GM21515 (cell line): ENCODE measurements at regions not wholly inside any gene's neighbourhood (a gene's known extent, or its start where the extent isn't known, plus 50 kb on each side); places are given as distances from the start of the nearest gene placed in this dataset.
"Not testable (repeated sequence)": the region's sequence is repeated elsewhere in the genome, so short reads cannot be mapped to it uniquely, and the experiment has no call there.

ENCODE experiments used
- ATAC-seq: cut with Tn5 transposase; IDR thresholded peaks from one replicate; pipeline ENCODE4 v1.9.1; 2021; ENCODE audit not compliant: unreplicated experiment

GRCh38 chr12:22808860-22809259 is 183.9 kb downstream of the ETNK1 start:
- no peak for ATAC-seq

DNA sequence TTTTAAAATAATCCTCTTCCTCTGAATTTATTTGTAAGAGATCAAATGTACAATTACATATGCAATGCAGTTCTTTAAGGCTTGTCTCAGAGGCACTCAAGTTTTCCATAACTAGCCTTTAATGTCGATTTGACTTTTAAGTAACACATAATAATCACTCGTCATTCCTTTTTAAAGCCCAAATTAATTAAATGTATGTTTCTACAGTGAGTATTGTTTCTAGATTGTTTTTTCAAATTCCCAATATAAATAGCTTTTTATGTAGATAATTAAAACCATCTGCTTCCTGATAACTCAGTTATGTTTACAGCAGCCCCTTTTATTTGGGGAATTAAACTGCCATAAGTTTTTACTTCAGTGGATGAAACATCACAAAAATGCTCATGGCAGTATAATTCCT is 185.1 kb downstream of the ETNK1 start:
- no peak for ATAC-seq

GRCh38 chr12:22812531-22812930 is 187.6 kb downstream of the ETNK1 start:
- no peak for ATAC-seq

GRCh38 chr12:22821985-22822384 is 197.0 kb downstream of the ETNK1 start:
- ATAC-seq, result no peak

DNA sequence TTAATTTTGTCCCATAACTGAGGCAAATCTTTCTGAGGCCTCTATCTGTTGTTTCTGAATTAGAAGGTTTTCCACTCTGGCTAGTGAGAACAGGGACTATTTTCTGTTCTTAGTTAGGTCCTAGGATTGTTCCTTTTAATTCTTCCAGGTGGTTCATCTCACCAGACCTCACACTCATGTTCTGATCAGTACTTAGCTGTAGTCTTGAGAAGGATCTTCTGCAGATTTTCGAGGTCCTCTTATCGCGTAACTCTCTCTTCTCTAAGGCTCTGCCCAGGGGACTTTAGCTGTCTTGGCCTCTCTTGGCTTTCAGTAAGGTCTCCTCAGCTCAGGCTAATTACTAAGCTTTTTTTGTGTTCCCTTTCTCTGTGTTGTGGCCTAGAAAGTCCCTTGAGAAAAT is 201.1 kb downstream of the ETNK1 start:
- no peak for ATAC-seq

DNA sequence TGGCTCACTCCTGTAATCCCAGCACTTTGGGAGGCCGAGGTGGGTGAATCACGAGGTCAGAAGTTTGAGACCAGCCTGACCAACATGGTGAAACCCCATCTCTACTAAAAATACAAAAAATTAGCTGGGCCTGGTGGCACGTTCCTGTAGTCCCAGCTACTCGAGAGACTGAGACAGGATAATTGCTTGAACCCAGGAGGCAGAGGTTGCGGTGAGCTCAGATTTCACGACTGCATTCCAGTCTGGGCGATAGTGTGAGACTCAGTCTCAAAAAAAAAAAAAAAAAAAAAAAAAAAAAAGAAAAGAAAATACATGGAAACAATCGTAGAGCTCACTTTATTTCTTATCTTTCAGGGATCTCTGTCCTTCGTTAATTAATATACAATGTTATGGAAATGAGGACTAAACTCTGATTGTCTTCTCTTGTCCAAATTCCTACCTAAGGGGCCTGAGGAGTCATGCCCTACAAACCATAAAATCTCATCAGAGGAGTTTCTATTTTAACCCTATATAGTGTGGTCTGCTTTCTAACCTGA is 201.5 kb downstream of the ETNK1 start:
- ATAC-seq, result not testable (repeated sequence)

GRCh38 chr12:22828066-22828465 is 203.1 kb downstream of the ETNK1 start:
- no peak for ATAC-seq

GRCh38 chr12:22835431-22835830 is 210.5 kb downstream of the ETNK1 start:
- ATAC-seq, result no peak

DNA sequence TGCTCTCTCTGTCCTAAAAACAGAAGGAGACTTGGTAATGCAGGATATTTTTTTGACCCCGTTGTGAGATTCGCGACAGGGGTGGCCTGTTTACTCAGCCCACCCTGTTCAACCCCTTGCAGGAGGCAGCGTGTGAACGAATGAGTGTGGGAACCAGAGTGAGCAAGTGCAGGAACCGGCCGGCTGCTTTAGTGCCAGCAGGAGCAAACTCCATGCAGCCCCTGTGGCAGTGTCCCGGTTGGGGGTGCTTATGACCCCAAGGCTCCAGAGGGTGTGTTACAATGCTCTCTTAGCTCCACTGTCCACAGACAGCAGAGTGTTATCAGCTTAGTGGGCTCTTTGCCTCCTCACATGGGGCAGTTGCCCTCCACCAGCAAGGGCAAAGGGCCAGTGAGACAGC is 225.2 kb downstream of the ETNK1 start:
- no peak for ATAC-seq

GRCh38 chr12:22851532-22851931 is 226.6 kb downstream of the ETNK1 start:
- ATAC-seq, result no peak

- no peak for ATAC-seq
These were observed 230.5 kb downstream of the ETNK1 start for GRCh38 chr12:22855456-22855855.

- no peak for ATAC-seq
These were observed 231.2 kb downstream of the ETNK1 start for GRCh38 chr12:22856178-22856577.

- ATAC-seq, result no peak
These were observed 234.0 kb downstream of the ETNK1 start for GRCh38 chr12:22858849-22859570.

DNA sequence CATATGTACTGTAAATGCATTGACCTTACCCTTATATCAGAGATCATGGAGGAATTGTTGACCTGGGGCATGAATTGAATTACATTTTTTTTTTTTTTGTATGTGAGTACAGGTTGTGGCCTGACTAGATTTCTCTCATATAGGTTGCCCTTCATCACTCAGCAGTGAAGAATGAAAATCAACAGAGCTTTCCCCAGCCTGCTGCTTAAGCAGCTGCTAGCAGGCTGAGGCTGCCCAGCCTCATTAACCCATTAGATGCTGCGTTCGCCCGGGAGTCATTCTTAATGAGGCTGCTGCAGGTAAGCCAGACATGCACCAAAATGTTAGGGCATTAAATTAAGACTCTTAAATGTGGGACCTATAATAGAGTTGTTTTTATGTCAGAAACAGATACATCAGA is 236.0 kb downstream of the ETNK1 start:
- ATAC-seq, result no peak

DNA sequence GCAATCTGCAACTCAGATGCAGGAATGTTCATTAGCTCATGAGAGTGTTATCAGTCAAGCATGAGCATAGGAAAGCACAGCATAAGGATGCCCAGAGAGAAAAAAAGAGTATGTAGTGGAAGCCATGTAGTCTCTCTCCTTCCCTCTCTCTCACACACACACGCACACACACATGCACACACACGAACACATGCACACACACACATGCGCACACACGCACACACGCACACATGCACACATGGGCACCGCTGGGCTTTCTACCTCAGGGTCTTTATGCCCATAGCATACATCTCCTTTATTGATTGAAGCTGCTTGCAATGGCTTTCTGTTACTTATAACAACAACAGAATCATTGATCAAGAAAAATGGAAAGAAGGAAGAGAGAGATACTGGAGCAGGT is 240.9 kb downstream of the ETNK1 start:
- no peak for ATAC-seq

DNA sequence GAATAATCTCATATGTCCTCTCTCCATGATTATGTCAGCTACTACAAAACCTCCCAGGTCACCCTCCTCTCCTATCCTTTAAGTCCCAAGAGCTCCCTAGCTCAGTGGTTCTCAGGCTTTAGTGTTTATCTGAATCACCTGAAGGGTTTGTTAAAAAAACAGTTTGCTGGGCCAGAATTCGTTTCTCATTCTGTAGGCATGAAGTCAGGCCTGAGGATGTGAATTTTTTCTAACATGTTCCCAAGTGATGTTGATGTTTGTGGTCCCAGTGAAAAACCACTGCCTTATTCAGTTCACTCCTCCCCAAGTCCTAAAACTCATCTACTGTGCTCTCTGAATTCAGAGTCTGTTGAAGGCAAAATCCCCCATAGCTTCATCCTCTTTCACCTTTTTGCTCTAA is 241.4 kb downstream of the ETNK1 start:
- ATAC-seq, result no peak

DNA sequence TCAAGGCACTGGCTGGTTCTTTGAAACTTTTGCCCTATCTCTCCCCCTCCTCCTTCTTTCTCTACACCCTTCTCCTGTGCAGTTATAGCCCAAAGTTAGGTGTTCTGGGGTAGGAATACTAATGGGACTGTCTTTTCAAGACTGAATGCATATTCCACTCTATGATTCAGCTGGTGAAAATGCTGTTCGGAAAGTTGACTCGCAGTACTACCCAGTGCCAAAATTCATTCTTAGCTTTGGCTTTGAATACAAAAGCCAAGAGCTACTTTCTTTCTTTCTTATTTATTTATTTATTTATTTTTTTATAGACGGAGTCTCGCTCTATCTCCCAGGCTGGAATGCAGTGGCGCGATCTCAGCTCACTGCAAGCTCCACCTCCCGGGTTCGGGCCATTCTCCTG is 249.2 kb downstream of the ETNK1 start:
- no peak for ATAC-seq

GRCh38 chr12:22876262-22876661 is 251.3 kb downstream of the ETNK1 start:
- ATAC-seq, result no peak

DNA sequence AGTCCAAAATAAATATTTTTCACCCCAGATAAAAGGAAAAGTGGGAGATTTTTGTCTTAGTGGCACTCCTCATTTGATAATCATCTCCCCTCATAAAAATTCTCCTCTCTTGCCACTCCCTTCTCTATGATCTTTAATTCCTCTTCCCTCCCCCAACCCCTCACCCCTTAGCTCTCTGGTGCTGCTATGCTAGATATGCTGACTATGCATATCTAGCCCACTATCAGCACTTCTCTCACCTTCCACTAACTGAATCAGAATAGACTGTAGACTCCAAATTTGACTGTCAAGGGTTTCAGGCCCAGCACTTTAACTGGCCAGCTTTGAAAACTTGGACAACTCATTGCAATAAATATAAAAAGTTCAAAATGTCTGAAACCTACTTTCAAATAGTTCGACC is 254.2 kb downstream of the ETNK1 start:
- ATAC-seq, result no peak

- ATAC-seq, result no peak
These were observed 255.4 kb downstream of the ETNK1 start for GRCh38 chr12:22880331-22880730.

DNA sequence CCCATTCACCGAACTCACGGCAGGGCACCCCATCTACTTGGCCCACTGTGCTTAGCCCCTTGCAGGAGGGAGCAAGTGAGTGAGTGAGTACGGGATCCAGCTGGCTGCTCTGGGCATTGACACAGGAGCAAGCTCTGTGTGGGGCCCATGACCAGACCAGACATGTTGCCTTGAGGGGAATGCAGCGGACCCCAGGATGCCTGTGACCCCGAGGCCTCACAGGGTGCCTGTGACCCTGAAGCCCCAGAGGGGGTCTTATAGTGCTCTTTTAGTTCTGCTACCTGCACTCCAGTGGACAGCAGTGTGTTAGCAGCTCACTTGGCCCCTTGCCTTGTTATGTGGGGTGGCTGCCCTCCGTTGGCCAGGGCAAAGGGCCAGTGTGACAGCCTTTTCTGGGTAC is 255.8 kb downstream of the ETNK1 start:
- ATAC-seq, result no peak

DNA sequence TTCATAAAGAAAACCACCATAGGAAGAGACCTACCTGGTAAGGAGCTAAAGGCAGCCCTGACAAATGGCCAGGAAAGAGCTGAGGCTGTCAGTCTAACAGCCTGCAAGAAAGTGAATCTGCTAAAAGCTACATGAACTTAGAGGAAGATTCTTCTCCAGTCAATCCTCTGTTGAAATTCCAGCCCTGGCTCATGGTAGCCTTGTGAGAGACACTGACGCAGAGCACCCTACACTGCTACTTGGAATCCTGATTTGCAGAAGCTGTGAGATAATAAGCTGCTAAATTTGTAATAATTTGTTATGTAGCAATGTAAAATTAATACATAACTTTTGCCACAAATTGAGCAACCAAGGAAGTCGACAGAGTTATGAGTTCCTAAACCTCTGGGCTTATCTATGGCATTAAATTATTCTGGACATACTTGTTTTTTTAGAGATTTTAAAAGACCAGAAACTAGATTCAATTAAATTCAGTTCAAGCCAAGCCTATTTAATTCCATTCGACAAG is 257.0 kb downstream of the ETNK1 start:
- no peak for ATAC-seq

DNA sequence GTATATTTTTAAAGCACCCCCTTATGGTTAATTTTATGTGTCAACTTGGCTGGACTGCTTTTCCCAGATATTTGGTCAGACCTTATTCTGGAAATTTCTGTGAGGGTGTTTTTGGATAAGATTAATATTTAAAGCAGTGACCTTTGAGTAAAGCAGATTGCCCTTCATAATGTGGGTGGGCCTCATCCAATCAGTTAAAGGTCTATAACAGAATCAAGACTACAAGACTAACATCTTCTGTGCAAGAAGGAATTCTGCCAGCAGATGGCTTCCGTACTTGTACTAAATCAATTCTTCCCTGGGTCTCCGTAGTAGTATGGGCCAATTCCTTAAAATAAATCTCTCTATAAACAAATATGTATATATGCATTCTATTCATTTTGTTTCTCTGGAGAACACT is 257.6 kb downstream of the ETNK1 start:
- ATAC-seq, result no peak
